ENCODE measurements at regions not wholly inside any gene's neighbourhood (a gene's known extent, or its start where the extent isn't known, plus 50 kb on each side); places are given as distances from the start of the nearest gene placed in this dataset.

GRCh38 chr1:99476058-99476457 lies 169.9 kb upstream of the PALMD start:
- no peak for DNase-seq (ENCODE audit: low read depth)
- H3K4me3 ChIP-seq (replicated peaks; ENCODE audit: low read depth, low read length): no peak overlapping the region
- no peak for TF ChIP-seq CTCF (IDR thresholded peaks at IDR 0.05; ENCODE audit: low read length, missing control alignments)

- DNase-seq (ENCODE audit: low read depth): peak; percentile 77
- TF ChIP-seq CTCF (IDR thresholded peaks at IDR 0.05; ENCODE audit: low read length, missing control alignments): peak; percentile 83
- no peak overlapping the region for H3K4me3 ChIP-seq (replicated peaks; ENCODE audit: low read depth, low read length)
Measured at GRCh38 chr1:99481391-99481996, 164.4 kb upstream of the PALMD start.

GRCh38 chr1:99482286-99482685 lies 163.6 kb upstream of the PALMD start:
- no peak overlapping the region for H3K4me3 ChIP-seq (replicated peaks; ENCODE audit: low read depth, low read length)
- no peak for DNase-seq (ENCODE audit: low read depth)
- TF ChIP-seq CTCF (IDR thresholded peaks at IDR 0.05; ENCODE audit: low read length, missing control alignments): no peak

- no peak for TF ChIP-seq CTCF (IDR thresholded peaks at IDR 0.05; ENCODE audit: low read length, missing control alignments)
- no peak overlapping the region for H3K4me3 ChIP-seq (replicated peaks; ENCODE audit: low read depth, low read length)
- no peak for DNase-seq (ENCODE audit: low read depth)
Measured at GRCh38 chr1:99482750-99483149, 163.2 kb upstream of the PALMD start.

- peak; percentile 53 for DNase-seq (ENCODE audit: low read depth)
- TF ChIP-seq CTCF (IDR thresholded peaks at IDR 0.05; ENCODE audit: low read length, missing control alignments): no peak
Measured at GRCh38 chr1:99490031-99490430, 155.9 kb upstream of the PALMD start.

GRCh38 chr1:99496067-99496466 lies 149.8 kb upstream of the PALMD start:
- no peak for TF ChIP-seq CTCF (IDR thresholded peaks at IDR 0.05; ENCODE audit: low read length, missing control alignments)
- no peak overlapping the region for H3K4me3 ChIP-seq (replicated peaks; ENCODE audit: low read depth, low read length)
- no peak for DNase-seq (ENCODE audit: low read depth)

More at GRCh38 chr1:99490031-99490430, 155.9 kb upstream of the PALMD start:
- H3K4me3 ChIP-seq (replicated peaks; ENCODE audit: low read depth, low read length): no peak overlapping the region

GRCh38 chr1:99497690-99498089 lies 148.2 kb upstream of the PALMD start:
- no peak for TF ChIP-seq CTCF (IDR thresholded peaks at IDR 0.05; ENCODE audit: low read length, missing control alignments)
- H3K4me3 ChIP-seq (replicated peaks; ENCODE audit: low read depth, low read length): no peak overlapping the region
- no peak for DNase-seq (ENCODE audit: low read depth)

Measured in fibroblast of pulmonary artery (primary cell).